ENCODE measurements at regions not wholly inside any gene's neighbourhood (a gene's known extent, or its start where the extent isn't known, plus 50 kb on each side); places are given as distances from the start of the nearest gene placed in this dataset.

GRCh38 chr6:8494730-8495129 lies 59.4 kb upstream of the SLC35B3 start:
- TF ChIP-seq CTCF (IDR thresholded peaks at IDR 0.05): no peak
- no peaks in the 10 kb centered on the region for H3K9me3 ChIP-seq
- no peaks in the 10 kb centered on the region for H3K27me3 ChIP-seq
- intact Hi-C loops (cut with DNase I): no loop called here
- H3K4me3 ChIP-seq: no peak overlapping the region
- no peak for DNase-seq
- no peak overlapping the region for H3K27ac ChIP-seq
- H3K4me1 ChIP-seq: no peaks in the 10 kb centered on the region
- ATAC-seq: no peak
- H3K36me3 ChIP-seq: no peaks in the 10 kb centered on the region

- Histone ChIP-seq H3K4me1 (no peaks in the 10 kb centered on the region), H3K27ac (no peak overlapping the region), H3K36me3 (no peaks in the 10 kb centered on the region), H3K4me3 (no peak overlapping the region), H3K27me3 (no peaks in the 10 kb centered on the region), H3K9me3 (no peaks in the 10 kb centered on the region)
- ATAC-seq (no peak), DNase-seq (no peak)
- intact Hi-C loops (cut with DNase I): no loop called here
- TF ChIP-seq CTCF (IDR thresholded peaks at IDR 0.05): no peak
Measured at GRCh38 chr6:8492536-8493133, 57.3 kb upstream of the SLC35B3 start.

Data from upper lobe of right lung (tissue), 1 donor.